Liver (tissue), 8 donors: ENCODE measurements at regions not wholly inside any gene's neighbourhood (a gene's known extent, or its start where the extent isn't known, plus 50 kb on each side); places are given as distances from the start of the nearest gene placed in this dataset.

Source experiments
- DNase-seq: peaks from one replicate; pipeline ENCODE4 v3.0.0-alpha.2; 2017; ENCODE audit warnings: low spot score
- H3K27ac ChIP-seq, 2 donors: one replicate each; pipeline ENCODE4 v1.7.0; 2013; ENCODE audit warnings: inconsistent platforms in 2 of 2, low read length in 2 of 2, control low read depth in 1 of 2, low read depth in 1 of 2, mild to moderate bottlenecking in 1 of 2
- H3K27me3 ChIP-seq, 4 donors: one replicate each; pipeline versions ENCODE4 v1.6.1 to v1.7.0; 2013; ENCODE audit warnings: low read length in 3 of 4, inconsistent platforms in 1 of 4, mild to moderate bottlenecking in 1 of 4, moderate library complexity in 1 of 4; ENCODE audit not compliant: control insufficient read depth in 4 of 4, insufficient read depth in 4 of 4
- H3K36me3 ChIP-seq, 4 donors: one replicate each; pipeline versions ENCODE4 v1.6.1 to v1.7.0; 2013; ENCODE audit warnings: low read length in 3 of 4, mild to moderate bottlenecking in 3 of 4, low read depth in 1 of 4, moderate library complexity in 1 of 4; ENCODE audit not compliant: control insufficient read depth in 4 of 4, insufficient read depth in 3 of 4
- H3K4me1 ChIP-seq, 4 donors: one replicate each; pipeline versions ENCODE4 v1.6.1 to v1.7.0; 2013; ENCODE audit warnings: low read length in 3 of 4, mild to moderate bottlenecking in 3 of 4, moderate library complexity in 1 of 4; ENCODE audit not compliant: control insufficient read depth in 4 of 4, insufficient read depth in 4 of 4
- H3K4me3 ChIP-seq, 3 donors: one replicate each; pipeline versions ENCODE4 v1.6.1 to v1.7.0; 2013; ENCODE audit warnings: low read length in 3 of 3, control low read depth in 1 of 3, low read depth in 1 of 3, mild to moderate bottlenecking in 1 of 3
- H3K9ac ChIP-seq, 2 donors: one replicate each; pipeline ENCODE4 v1.7.0; 2013; ENCODE audit warnings: low read length in 2 of 2, mild to moderate bottlenecking in 2 of 2, moderate library complexity in 2 of 2, control low read depth in 1 of 2, low read depth in 1 of 2
- H3K9me3 ChIP-seq, 4 donors: one replicate each; pipeline versions ENCODE4 v1.6.1 to v1.7.0; 2013; ENCODE audit warnings: low read length in 3 of 4; ENCODE audit not compliant: control insufficient read depth in 4 of 4
- ATF3 ChIP-seq: IDR thresholded peaks from 2 replicates; pipeline ENCODE4 v1.6.1; 2016; ENCODE audit warnings: antibody characterized with exemption
- CTCF ChIP-seq: fragments of 150-350 bp; IDR thresholded peaks from 2 replicates; pipeline ENCODE4 v1.5.1; 2017; ENCODE audit warnings: improper control_type of control experiment, low read depth, low read length; ENCODE audit not compliant: missing input control
- EGR1 ChIP-seq, 2 donors: IDR thresholded peaks; 2 replicates each; pipeline ENCODE4 v1.6.1; 2016 to 2018; ENCODE audit warnings: antibody characterized with exemption in 2 of 2, low read depth in 2 of 2
- FOXA2 ChIP-seq: IDR thresholded peaks from 2 replicates; pipeline ENCODE4 v1.6.1; 2016; ENCODE audit warnings: antibody characterized with exemption
- GABPA ChIP-seq, 2 donors: IDR thresholded peaks in 1 of 2; conservative IDR thresholded peaks in 1 of 2; 2 replicates each; pipeline ENCODE4 v1.6.1; 2016; ENCODE audit warnings: antibody characterized with exemption in 2 of 2, mild to moderate bottlenecking in 1 of 2, moderate library complexity in 1 of 2
- HNF4G ChIP-seq: IDR thresholded peaks from 2 replicates; pipeline ENCODE4 v1.6.1; 2016; ENCODE audit warnings: antibody characterized with exemption
- JUND ChIP-seq, 2 donors: IDR thresholded peaks; 2 replicates each; pipeline ENCODE4 v1.6.1; 2016; ENCODE audit warnings: antibody characterized with exemption in 2 of 2
- MAX ChIP-seq: IDR thresholded peaks from 2 replicates; pipeline ENCODE4 v1.6.1; 2016; ENCODE audit warnings: antibody characterized with exemption
- NR2F2 ChIP-seq: IDR thresholded peaks from 2 replicates; pipeline ENCODE4 v1.6.1; 2016; ENCODE audit warnings: antibody characterized with exemption
- RAD21 ChIP-seq, 2 donors: IDR thresholded peaks; 2 replicates each; pipeline ENCODE4 v1.6.1; 2016; ENCODE audit warnings: antibody characterized with exemption in 2 of 2, mild to moderate bottlenecking in 2 of 2
- REST ChIP-seq: IDR thresholded peaks from 2 replicates; pipeline ENCODE4 v1.6.1; 2016; ENCODE audit warnings: antibody characterized with exemption, mild to moderate bottlenecking
- RXRA ChIP-seq, 2 donors: IDR thresholded peaks; 2 replicates each; pipeline ENCODE4 v1.6.1; 2017 to 2018; ENCODE audit warnings: antibody characterized with exemption in 2 of 2, mild to moderate bottlenecking in 1 of 2
- SP1 ChIP-seq: IDR thresholded peaks from 2 replicates; pipeline ENCODE4 v1.6.1; 2018; ENCODE audit warnings: antibody characterized with exemption, mild to moderate bottlenecking
- TAF1 ChIP-seq: conservative IDR thresholded peaks from 2 replicates; pipeline ENCODE4 v1.6.1; 2016; ENCODE audit warnings: antibody characterized with exemption, mild to moderate bottlenecking
- YY1 ChIP-seq: IDR thresholded peaks from 2 replicates; pipeline ENCODE4 v1.6.1; 2016; ENCODE audit warnings: antibody characterized with exemption, mild to moderate bottlenecking
- ZBTB33 ChIP-seq: IDR thresholded peaks from 2 replicates; pipeline ENCODE4 v1.6.1; 2016; ENCODE audit warnings: antibody characterized with exemption
- WGBS: extraction: QIAGEN DNeasy Blood & Tissue Kit; methylation state at CpG from one replicate; pipeline ENCODE4 v1.1.7; 2013; 5-methylcytosine and 5-hydroxymethylcytosine counted together
- donor health status: healthy.
- donor health status: healthy.
- donor health status: healthy.
- donor health status: healthy.
- donor health status: healthy.

- Histone ChIP-seq H3K9me3 (peaks cover 0 to 3% (median 0%) of the 10 kb centered on the region in 4 donors), H3K27ac (no peak overlapping the region), H3K36me3 (no peaks in the 10 kb centered on the region), H3K4me3 (no peak overlapping the region), H3K9ac (no peak overlapping the region), H3K27me3 (peaks cover 0 to 7% (median 3%) of the 10 kb centered on the region in 4 donors), H3K4me1 (no peaks in the 10 kb centered on the region)
- DNase-seq, result no peak
- 54% methylated on average over 14 of the region's 14 CpGs for WGBS
- TF ChIP-seq TAF1 (no peak), ZBTB33 (no peak), RAD21 (IDR thresholded peaks at IDR 0.05) (peak; percentile 36 to 47), CTCF (peak; percentile 42), HNF4G (no peak)
Measured at GRCh38 chr20:57048027-57048869, 218.2 kb downstream of the BMP7 start.

- Histone ChIP-seq H3K4me3 (no peak overlapping the region), H3K4me1 (no peaks in the 10 kb centered on the region), H3K36me3 (no peaks in the 10 kb centered on the region), H3K9ac (no peak overlapping the region), H3K27ac (no peak overlapping the region), H3K9me3 (peaks cover 0 to 3% (median 1%) of the 10 kb centered on the region in 4 donors), H3K27me3 (peaks cover 0 to 7% (median 2%) of the 10 kb centered on the region in 4 donors)
- TF ChIP-seq RAD21 (IDR thresholded peaks at IDR 0.05) (no peak), YY1 (no peak), JUND (IDR thresholded peaks at IDR 0.05) (no peak), SP1 (no peak), GABPA (IDR thresholded peaks at IDR 0.05 in 1 of 2, conservative IDR thresholded peaks at IDR 0.05 in 1 of 2) (no peak), MAX (no peak), FOXA2 (no peak), RXRA (IDR thresholded peaks at IDR 0.05) (no peak), ZBTB33 (no peak), REST (no peak), TAF1 (no peak), NR2F2 (no peak), ATF3 (no peak), EGR1 (IDR thresholded peaks at IDR 0.05; ENCODE audit: low read depth in 2 of 2) (no peak), CTCF (no peak)
- DNase-seq, result no peak
- WGBS, result 91% methylated on average over 10 of the region's 10 CpGs
Measured at GRCh38 chr20:57049296-57049695, 217.1 kb downstream of the BMP7 start.
